ENCODE measurements at regions not wholly inside any gene's neighbourhood (a gene's known extent, or its start where the extent isn't known, plus 50 kb on each side); places are given as distances from the start of the nearest gene placed in this dataset.

DNA sequence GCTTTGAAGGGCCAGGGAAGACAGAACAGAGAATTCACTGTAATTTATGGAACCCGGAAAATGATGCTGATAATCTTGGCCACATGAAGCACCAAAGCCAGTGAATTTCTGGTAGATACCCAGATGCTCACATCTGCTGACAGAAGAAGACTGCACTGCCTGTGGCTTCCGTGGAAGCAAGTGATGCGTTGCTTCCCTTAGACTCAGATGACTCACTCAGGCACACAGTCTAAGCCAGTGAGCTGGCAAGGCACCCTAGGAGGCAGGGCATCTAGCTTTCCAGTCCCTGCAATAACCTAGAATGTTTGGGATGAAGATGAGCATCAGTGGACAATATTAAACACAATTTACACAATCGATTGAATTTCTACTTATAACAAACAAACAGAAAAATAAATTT is 284.7 kb downstream of the CMPK2 start:
- no peak for TF ChIP-seq MED8 (CRISPR knock-in tag; IDR thresholded peaks at IDR 0.05; ENCODE audit: insufficient replicate concordance)
- TF ChIP-seq ZNF770 (CRISPR knock-in tag; IDR thresholded peaks at IDR 0.05), result no peak
- TF ChIP-seq NFATC3 (CRISPR knock-in tag; IDR thresholded peaks at IDR 0.05), result no peak

Data from HepG2 (cell line).